ENCODE measurements at regions not wholly inside any gene's neighbourhood (a gene's known extent, or its start where the extent isn't known, plus 50 kb on each side); places are given as distances from the start of the nearest gene placed in this dataset.

DNA sequence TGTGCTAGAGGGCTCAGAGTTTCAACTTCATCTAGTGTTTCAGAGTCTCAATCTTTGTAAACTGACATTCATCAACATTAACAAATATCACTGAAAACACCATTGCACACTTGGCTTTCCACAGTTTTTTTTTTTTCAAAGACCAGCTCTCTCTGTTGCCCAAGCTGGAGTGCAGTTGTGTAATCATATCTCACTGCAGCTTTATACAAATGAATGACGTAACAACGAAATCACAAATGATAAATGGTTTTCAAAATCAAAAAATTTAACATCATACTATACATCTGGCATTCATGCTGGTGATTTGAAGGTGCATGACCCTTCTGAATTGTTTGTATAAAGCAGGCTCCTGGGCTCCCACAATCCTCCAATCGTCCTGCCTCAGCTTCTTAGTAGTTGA is 248.0 kb upstream of the TMTC4 start:
- TF ChIP-seq CTCF (IDR thresholded peaks at IDR 0.05) (no peak), EP300 (IDR thresholded peaks at IDR 0.05) (no peak)
